SHP77 (cell line): ENCODE measurements at regions not wholly inside any gene's neighbourhood (a gene's known extent, or its start where the extent isn't known, plus 50 kb on each side); places are given as distances from the start of the nearest gene placed in this dataset.

Experiments
- DNase-seq, 2 experiments: peaks; one replicate each; lab custom pipeline; 2025; lab: John Stamatoyannopoulos, UW

GRCh38 chr17:27391427-27391826 is 64.8 kb upstream of the KSR1 start:
- no peak for DNase-seq

GRCh38 chr17:27396045-27396444 is 60.2 kb upstream of the KSR1 start:
- no peak for DNase-seq

- DNase-seq: no peak
Measured at GRCh38 chr17:27396941-27397340, 59.3 kb upstream of the KSR1 start.

GRCh38 chr17:27398691-27399090 is 57.6 kb upstream of the KSR1 start:
- DNase-seq: no peak

- no peak for DNase-seq
Measured at GRCh38 chr17:27400991-27401390, 55.3 kb upstream of the KSR1 start.

GRCh38 chr17:27402943-27403342 is 53.3 kb upstream of the KSR1 start:
- DNase-seq: no peak

- no peak for DNase-seq
Measured at GRCh38 chr17:27403480-27404005, 52.7 kb upstream of the KSR1 start.

- no peak for DNase-seq
Measured at GRCh38 chr17:27404676-27405075, 51.6 kb upstream of the KSR1 start.
